Fibroblast of mammary gland (primary cell): ENCODE measurements at regions not wholly inside any gene's neighbourhood (a gene's known extent, or its start where the extent isn't known, plus 50 kb on each side); places are given as distances from the start of the nearest gene placed in this dataset.

Experiments
- DNase-seq: peaks from one replicate; pipeline ENCODE4 v3.0.0-alpha.2; 2010; ENCODE audit warnings: low read depth
- H3K4me3 ChIP-seq: 2 replicates; pipeline ENCODE4 v1.5.1; 2011; ENCODE audit warnings: low read depth, mild to moderate bottlenecking, low read length, moderate library complexity; ENCODE audit not compliant: control insufficient read depth
- TF ChIP-seq, protein P1 (sequence below): conservative IDR thresholded peaks from 2 replicates; pipeline ENCODE4 v1.5.1; 2011; ENCODE audit warnings: low read depth, low read length, inconsistent platforms; ENCODE audit not compliant: control insufficient read depth, insufficient read depth

DNA sequence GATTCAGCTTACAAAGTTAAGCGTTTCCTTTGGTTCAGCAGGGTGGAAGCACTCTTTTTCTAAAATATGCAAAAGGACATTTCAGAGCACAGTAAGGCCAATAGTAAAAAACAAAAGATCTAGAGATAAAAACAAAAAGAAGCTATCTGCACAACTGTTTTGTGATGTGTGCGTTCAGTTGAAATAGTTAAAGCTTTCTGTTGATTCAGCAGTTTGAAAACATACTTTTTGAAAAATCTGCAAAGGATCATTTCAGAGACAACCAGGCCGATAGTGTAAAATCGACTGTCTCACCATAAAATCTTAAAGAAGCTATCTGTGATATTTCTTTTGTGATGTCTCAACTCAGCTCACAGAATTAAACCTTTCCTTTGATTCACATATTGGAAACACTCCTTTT, 300.0 kb upstream of the ALG10B start:
- TF ChIP-seq, protein P1, sequence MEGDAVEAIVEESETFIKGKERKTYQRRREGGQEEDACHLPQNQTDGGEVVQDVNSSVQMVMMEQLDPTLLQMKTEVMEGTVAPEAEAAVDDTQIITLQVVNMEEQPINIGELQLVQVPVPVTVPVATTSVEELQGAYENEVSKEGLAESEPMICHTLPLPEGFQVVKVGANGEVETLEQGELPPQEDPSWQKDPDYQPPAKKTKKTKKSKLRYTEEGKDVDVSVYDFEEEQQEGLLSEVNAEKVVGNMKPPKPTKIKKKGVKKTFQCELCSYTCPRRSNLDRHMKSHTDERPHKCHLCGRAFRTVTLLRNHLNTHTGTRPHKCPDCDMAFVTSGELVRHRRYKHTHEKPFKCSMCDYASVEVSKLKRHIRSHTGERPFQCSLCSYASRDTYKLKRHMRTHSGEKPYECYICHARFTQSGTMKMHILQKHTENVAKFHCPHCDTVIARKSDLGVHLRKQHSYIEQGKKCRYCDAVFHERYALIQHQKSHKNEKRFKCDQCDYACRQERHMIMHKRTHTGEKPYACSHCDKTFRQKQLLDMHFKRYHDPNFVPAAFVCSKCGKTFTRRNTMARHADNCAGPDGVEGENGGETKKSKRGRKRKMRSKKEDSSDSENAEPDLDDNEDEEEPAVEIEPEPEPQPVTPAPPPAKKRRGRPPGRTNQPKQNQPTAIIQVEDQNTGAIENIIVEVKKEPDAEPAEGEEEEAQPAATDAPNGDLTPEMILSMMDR: no peak
- H3K4me3 ChIP-seq: no peak overlapping the region
- DNase-seq: no peak

DNA sequence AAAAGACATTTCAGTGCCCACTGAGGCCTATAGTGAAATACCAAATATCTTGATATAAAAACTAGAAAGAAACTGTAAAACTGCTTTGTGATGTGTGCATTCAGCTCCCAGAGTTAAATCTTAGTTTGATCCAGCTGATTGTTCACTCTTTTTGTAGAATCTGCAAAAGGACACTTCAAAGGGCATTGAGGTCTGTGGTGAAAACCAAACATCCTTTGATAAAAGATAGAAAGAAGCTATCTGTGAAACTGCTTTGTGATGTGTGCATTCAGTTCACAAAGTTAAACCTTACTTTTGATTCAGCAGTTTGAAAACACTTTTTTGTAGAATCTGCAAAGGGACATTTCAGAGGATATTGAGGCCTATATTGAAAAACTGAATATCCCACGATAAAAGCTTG, 290.7 kb upstream of the ALG10B start:
- H3K4me3 ChIP-seq: no peak overlapping the region
- no peak for DNase-seq
- TF ChIP-seq, protein P1: no peak

DNA sequence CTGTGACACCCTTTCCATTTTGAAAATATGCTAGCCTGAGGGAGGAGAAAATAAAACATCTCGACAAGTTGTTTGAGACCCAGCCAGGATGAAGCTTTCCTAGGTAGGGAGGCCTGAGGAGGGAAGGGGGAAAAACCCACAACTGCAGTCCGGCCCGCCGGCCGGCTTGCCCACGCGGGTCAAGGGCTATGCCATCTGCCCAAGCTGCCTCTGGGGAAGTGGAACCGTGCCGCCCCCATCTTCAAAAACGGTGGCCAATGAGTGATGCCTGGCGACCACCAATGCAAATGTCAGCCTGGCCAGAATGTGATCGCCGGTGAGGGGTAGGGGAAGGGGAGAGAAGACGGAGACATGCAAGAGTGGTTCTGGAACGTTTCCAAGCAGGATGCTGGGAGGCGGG, 263.5 kb upstream of the ALG10B start:
- DNase-seq: no peak
- no peak overlapping the region for H3K4me3 ChIP-seq

DNA sequence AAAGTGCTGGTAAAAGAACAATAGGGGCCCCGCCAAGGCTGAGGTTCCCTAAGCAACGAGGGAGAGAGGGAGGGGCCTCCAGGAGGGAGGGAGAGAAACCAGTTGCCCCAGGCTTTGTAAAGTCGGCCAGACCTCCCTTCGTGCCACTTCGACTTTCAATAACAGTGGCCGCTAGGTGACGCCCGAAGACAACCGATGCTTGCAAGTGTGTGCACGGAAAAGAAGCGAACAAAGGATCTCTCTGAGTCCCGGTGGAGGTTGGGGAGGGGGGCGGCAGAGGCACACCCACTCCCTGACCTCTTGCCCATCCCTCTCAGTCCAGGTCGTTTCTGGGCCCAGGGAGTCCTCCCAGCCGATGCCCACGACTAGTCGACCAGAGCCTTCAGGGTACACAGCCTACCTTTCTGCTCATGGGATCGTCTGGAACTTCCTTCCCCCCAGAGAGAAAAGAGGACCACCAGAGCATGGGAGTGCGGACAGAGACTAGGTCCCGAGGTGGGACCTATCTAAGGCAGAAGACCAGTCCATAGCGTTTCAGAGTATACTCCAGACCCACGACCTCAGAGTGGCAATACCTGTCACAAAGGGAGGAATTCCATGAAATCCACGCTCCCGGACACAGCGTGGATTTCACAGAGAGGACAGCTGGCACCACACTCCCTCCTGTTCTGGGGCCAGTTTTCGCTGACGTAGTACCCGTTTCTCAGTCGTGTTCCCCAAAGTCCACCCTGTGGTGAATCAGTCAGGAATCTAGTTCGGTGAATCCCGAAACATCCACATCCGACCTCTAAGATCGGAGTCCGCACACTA, 262.7 kb upstream of the ALG10B start:
- TF ChIP-seq, protein P1: no peak
- H3K4me3 ChIP-seq: no peak overlapping the region
- no peak for DNase-seq

More for the DNA sequence above, 263.5 kb upstream of the ALG10B start:
- TF ChIP-seq, protein P1: no peak

DNA sequence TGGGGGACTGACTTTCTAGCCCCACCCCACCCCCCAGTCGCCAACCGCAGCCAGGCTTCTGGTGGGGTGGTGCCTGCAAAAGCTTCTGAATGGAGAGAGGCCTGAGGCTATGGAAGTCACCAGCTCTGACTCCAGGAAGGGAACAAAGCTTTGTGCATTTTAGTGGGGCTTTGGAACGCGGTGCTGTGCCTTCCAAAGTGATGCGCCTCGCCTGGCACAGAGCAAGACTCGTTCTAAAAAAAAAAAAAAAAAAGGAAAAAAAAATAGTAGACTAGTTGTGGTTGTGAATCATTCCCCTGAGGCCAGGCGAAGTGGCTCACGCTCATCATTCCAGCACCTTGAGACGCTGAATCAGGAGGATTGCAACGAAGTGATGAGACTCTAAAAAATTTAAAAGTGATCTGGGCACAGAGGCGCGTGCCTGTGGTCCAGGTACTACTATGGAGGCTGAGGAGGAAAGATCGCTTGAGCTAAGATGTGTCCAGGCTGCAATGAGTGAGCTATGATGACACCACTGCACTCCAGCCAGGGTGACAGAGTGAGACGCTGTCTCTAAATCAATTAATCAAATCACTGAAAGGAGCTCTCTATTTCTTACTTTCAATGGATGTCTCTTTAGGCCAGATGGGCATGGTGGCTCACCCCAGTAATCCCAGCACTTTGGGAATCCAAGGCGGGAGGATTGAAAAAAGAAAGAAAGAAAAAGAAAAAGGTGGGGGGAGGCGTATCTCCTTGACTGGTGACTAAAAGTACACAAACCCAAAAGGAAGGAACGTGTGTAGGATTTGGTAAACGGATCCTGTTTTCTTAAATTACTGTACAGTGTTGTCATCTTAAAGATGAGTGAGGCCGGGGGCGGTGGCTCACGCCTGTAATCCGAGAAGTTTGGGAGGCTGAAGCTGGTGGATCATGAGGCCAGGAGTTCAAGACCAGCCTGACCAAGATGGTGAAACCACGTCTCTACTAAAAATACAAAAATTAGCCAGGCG, 259.6 kb upstream of the ALG10B start:
- no peak overlapping the region for H3K4me3 ChIP-seq
- DNase-seq: no peak
- TF ChIP-seq, protein P1: no peak

DNA sequence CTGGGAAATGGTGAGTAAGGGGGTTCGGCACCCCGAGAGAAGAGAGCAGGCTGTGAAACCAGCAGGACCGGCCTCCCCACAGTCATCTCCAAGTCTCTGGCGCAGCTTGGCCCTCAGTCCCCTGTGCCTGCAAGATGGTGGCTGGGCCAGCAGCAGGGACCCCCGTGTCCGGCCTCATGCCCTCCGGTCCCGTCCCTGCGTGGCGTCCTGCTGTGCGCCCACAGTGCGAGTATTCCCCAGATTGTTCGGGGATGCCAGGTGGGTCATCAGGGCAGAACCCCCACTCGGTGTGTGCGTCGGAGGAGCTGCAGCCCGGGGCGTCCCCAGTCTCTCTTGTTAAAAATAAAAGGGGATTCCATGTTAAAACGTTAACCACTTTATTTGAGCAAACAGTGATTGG, 216.9 kb upstream of the ALG10B start:
- TF ChIP-seq, protein P1: no peak

More for the DNA sequence above, 216.9 kb upstream of the ALG10B start:
- DNase-seq: no peak
- H3K4me3 ChIP-seq: no peak overlapping the region
